ENCODE measurements at regions not wholly inside any gene's neighbourhood (a gene's known extent, or its start where the extent isn't known, plus 50 kb on each side); places are given as distances from the start of the nearest gene placed in this dataset.

DNA sequence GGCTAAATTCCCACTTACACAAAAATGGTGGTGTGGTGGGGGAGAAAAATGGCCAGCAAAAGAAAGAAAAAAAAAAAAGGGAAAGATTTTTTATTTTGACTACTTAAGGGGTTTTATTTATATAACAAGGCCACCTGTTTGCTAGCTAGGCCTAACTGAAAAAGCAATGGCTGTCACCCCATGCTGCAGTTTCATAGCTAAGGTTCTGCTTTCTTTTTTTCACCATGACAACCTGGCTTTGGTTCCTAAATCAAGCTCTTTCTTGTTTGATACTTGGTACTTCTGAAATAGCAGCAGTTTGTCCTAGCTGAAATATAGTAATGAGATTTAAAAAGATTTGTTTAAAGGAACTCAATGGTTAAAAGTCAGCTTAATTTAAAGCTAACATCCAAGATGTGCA is 433.2 kb upstream of the MEX3C start:
- H3K4me3 ChIP-seq (ENCODE audit: extremely low read depth in 1 of 4, insufficient read depth in 2 of 4, low read depth in 3 of 4, low read length in 4 of 4): no peak overlapping the region
- no peak overlapping the region for H4K91ac ChIP-seq (replicated peaks; ENCODE audit: insufficient read length, low read length)
- H2BK5ac ChIP-seq (ENCODE audit: low read depth, low read length): no peak overlapping the region
- no peak overlapping the region for H3K4ac ChIP-seq (replicated peaks; ENCODE audit: insufficient read length, low read depth, low read length)
- H3K56ac ChIP-seq (replicated peaks; ENCODE audit: insufficient read length, low read depth, low read length): no peak overlapping the region
- no peak overlapping the region for H2BK15ac ChIP-seq (ENCODE audit: low read length)
- FAIRE-seq (no peak), DNase-seq (ENCODE audit: low read depth in 1 of 2, low spot score in 2 of 2) (no peak)
- H2AK5ac ChIP-seq (ENCODE audit: low read depth, low read length): no peak overlapping the region
- H4K20me1 ChIP-seq (replicated peaks in 1 of 2; ENCODE audit: control insufficient read depth in 1 of 2, insufficient read depth in 2 of 2, low read length in 2 of 2): no peaks in the 10 kb centered on the region
- CTCF ChIA-PET (ENCODE audit: partially characterized antibody): interaction anchor here (0.6 to 4.2 kb wide), 2 partner anchors 9 to 237 kb away, joined by 3 to 24 read pairs; no protein-coding TSS in a partner anchor
- H3K79me1 ChIP-seq (ENCODE audit: low read depth, low read length): no peaks in the 10 kb centered on the region
- H3K27ac ChIP-seq (ENCODE audit: low read depth, low read length): no peak overlapping the region
- H3K79me2 ChIP-seq (ENCODE audit: control insufficient read depth in 1 of 2, insufficient read depth in 2 of 2, low read length in 2 of 2): no peaks in the 10 kb centered on the region
- H3K4me1 ChIP-seq (replicated peaks in 1 of 4; ENCODE audit: control insufficient read depth in 3 of 4, insufficient read depth in 4 of 4, low read length in 3 of 4): no peaks in the 10 kb centered on the region
- no peak overlapping the region for H2BK120ac ChIP-seq (replicated peaks; ENCODE audit: low read depth, low read length)
- POLR2A ChIA-PET (ENCODE audit: partially characterized antibody): no interaction called here
- no peak overlapping the region for H3K14ac ChIP-seq (ENCODE audit: insufficient read length)
- no peaks in the 10 kb centered on the region for H3K36me3 ChIP-seq (ENCODE audit: control insufficient read depth in 2 of 4, insufficient read depth in 4 of 4, low read length in 3 of 4)
- no peak overlapping the region for H2AFZ ChIP-seq (ENCODE audit: low read length)
- no peak overlapping the region for H3K18ac ChIP-seq (ENCODE audit: extremely low read depth, low read length)
- no peak overlapping the region for H3K23ac ChIP-seq (ENCODE audit: insufficient read length)
- H3K23me2 ChIP-seq (ENCODE audit: low read depth, low read length): no peaks in the 10 kb centered on the region
- no peak overlapping the region for H3K9ac ChIP-seq (replicated peaks in 1 of 4; ENCODE audit: extremely low read depth in 1 of 4, low read depth in 3 of 4, low read length in 3 of 4)
- H2BK20ac ChIP-seq (ENCODE audit: low read length): no peak overlapping the region
- H3K27me3 ChIP-seq (replicated peaks in 1 of 4; ENCODE audit: control insufficient read depth in 3 of 4, extremely low read depth in 1 of 4, insufficient read depth in 3 of 4, low read length in 3 of 4): no peaks in the 10 kb centered on the region
- no peak overlapping the region for H3K4me2 ChIP-seq (ENCODE audit: insufficient read depth in 1 of 2, low read depth in 2 of 2, low read length in 2 of 2)
- H2BK12ac ChIP-seq (ENCODE audit: low read depth, low read length): no peak overlapping the region
- no peak overlapping the region for H4K5ac ChIP-seq (ENCODE audit: insufficient read length, low read depth, low read length)
- peaks cover 16 to 31% of the 10 kb centered on the region in 2 experiments; a peak in 3 of 4 replicates for H3K9me3 ChIP-seq (ENCODE audit: insufficient read depth in 2 of 2, low read depth in 1 of 2, low read length in 1 of 2)
- H4K8ac ChIP-seq (ENCODE audit: extremely low read depth, insufficient read depth, low read length): no peak overlapping the region
- TF ChIP-seq CTBP2 (IDR thresholded peaks at IDR 0.05; ENCODE audit: borderline replicate concordance, insufficient read depth, insufficient read length, low read length): no peak
- no peak for TF ChIP-seq TEAD4 (IDR thresholded peaks at IDR 0.05; ENCODE audit: low read depth, low read length)
- no peak for TF ChIP-seq RXRA (IDR thresholded peaks at IDR 0.05; ENCODE audit: insufficient read depth, low read depth, low read length)
- TF ChIP-seq CBX8 (IDR thresholded peaks at IDR 0.05; ENCODE audit: borderline replicate concordance, low read depth, low read length): no peak
